GM23248 (cell line): ENCODE measurements at regions not wholly inside any gene's neighbourhood (a gene's known extent, or its start where the extent isn't known, plus 50 kb on each side); places are given as distances from the start of the nearest gene placed in this dataset. TPM values are rescaled to one million over a fixed set of nuclear protein-coding genes. Genes with fewer than 3 reads are reported as not detected.

Source experiments
- DNase-seq: peaks from one replicate; pipeline ENCODE4 v3.0.0-alpha.2; 2015
- H2AFZ ChIP-seq: fragments of 200-600 bp; sonication (generic); 2 replicates; pipeline ENCODE4 v1.6.1; 2016; ENCODE audit warnings: antibody characterized with exemption
- H3F3A ChIP-seq: fragments of 200-600 bp; sonication (generic); 2 replicates; pipeline ENCODE4 v1.6.1; 2016; ENCODE audit warnings: mild to moderate bottlenecking, antibody characterized with exemption, mixed run types; ENCODE audit not compliant: insufficient read depth
- H3K27ac ChIP-seq: fragments of 200-600 bp; sonication (generic); 2 replicates; pipeline ENCODE4 v1.5.1; 2016; ENCODE audit warnings: mild to moderate bottlenecking
- H3K27me3 ChIP-seq: fragments of 200-600 bp; sonication (generic); replicated peaks from 2 replicates; pipeline ENCODE4 v1.6.1; 2016; ENCODE audit warnings: mild to moderate bottlenecking; ENCODE audit not compliant: insufficient read depth
- H3K36me3 ChIP-seq: fragments of 200-600 bp; sonication (generic); 2 replicates; pipeline ENCODE4 v1.6.1; 2016; ENCODE audit warnings: low read depth, mild to moderate bottlenecking
- H3K4me1 ChIP-seq: fragments of 200-600 bp; sonication (generic); 2 replicates; pipeline ENCODE4 v1.6.1; 2016; ENCODE audit warnings: mild to moderate bottlenecking; ENCODE audit not compliant: insufficient read depth
- H3K4me2 ChIP-seq: fragments of 200-600 bp; sonication (generic); one replicate; pipeline ENCODE4 v1.6.1; 2016; ENCODE audit warnings: mild to moderate bottlenecking; ENCODE audit not compliant: unreplicated experiment
- H3K4me3 ChIP-seq: fragments of 200-600 bp; sonication (generic); 2 replicates; pipeline ENCODE4 v1.5.1; 2016; ENCODE audit warnings: mild to moderate bottlenecking
- H3K79me2 ChIP-seq: fragments of 200-600 bp; sonication (generic); 2 replicates; pipeline ENCODE4 v1.6.1; 2016; ENCODE audit warnings: mild to moderate bottlenecking; ENCODE audit not compliant: insufficient read depth
- H3K9ac ChIP-seq: fragments of 200-600 bp; sonication (generic); 2 replicates; pipeline ENCODE4 v1.6.1; 2016; ENCODE audit warnings: mild to moderate bottlenecking
- H3K9me2 ChIP-seq: fragments of 200-600 bp; sonication (generic); 2 replicates; pipeline ENCODE4 v1.6.1; 2016; ENCODE audit warnings: mixed run types, mild to moderate bottlenecking, moderate library complexity; ENCODE audit not compliant: insufficient read depth
- H3K9me3 ChIP-seq: fragments of 200-600 bp; sonication (generic); one replicate; pipeline ENCODE4 v1.6.1; 2017; ENCODE audit warnings: low read depth
- H4K20me1 ChIP-seq: fragments of 200-600 bp; sonication (generic); 2 replicates; pipeline ENCODE4 v1.6.0; 2016; ENCODE audit not compliant: insufficient read depth
- EZH2 ChIP-seq: fragments of 200-600 bp; sonication (generic); IDR thresholded peaks from 2 replicates; pipeline ENCODE4 v1.6.1; 2018; ENCODE audit warnings: antibody characterized with exemption, mild to moderate bottlenecking; ENCODE audit not compliant: insufficient read depth, poor library complexity, severe bottlenecking
- EZH2phosphoT487 ChIP-seq: fragments of 200-600 bp; sonication (generic); IDR thresholded peaks from 2 replicates; pipeline ENCODE4 v1.6.1; 2018; ENCODE audit warnings: antibody characterized with exemption, moderate library complexity, mild to moderate bottlenecking, low read depth; ENCODE audit not compliant: insufficient read depth
- WGBS, 2 experiments: methylation state at CpG; one replicate each; pipeline ENCODE4 v1.1.6; 2015 to 2017; ENCODE audit warnings: low lambda C conversion rate in 2 of 2, low coverage in 1 of 2; ENCODE audit errors: missing lambda C conversion rate in 2 of 2; 5-methylcytosine and 5-hydroxymethylcytosine counted together
- in situ Hi-C: fragments of 300-500 bp; cut with MboI; formaldehyde crosslinking; loops from 2 replicates; pipeline ENCODE4 v1.15.0; 2020
- small RNA-seq: library from RNA; depleted of rRNA; stranded (forward); fragments of <200 nt; gene quantifications from one replicate; pipeline ENCODE3, GENCODE V24; 2014; ENCODE audit warnings: low read depth, low replicate concordance

DNA sequence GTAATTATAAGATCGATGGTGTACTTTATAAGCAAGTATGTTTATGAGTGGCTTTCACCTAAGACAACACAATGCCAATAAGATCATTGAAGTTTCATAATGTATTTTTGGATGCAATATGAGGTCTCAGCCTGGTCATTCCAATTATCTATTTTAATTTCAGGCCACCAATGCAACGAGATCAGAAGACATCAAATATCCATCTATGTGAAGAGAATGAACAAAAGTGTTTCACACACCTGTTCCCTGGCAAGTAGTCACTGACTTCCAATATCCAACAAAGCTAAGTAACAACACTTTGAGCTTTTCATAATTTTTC is 53.6 kb upstream of the TMCO5A start:
- Histone ChIP-seq H3K9me2 (no peaks in the 10 kb centered on the region), H3K27ac (no peak overlapping the region), H3K4me3 (no peak overlapping the region), H3K27me3 (no peaks in the 10 kb centered on the region), H3K4me2 (no peak overlapping the region), H3K4me1 (peaks cover 36% of the 10 kb centered on the region), H3K9ac (no peak overlapping the region), H4K20me1 (no peaks in the 10 kb centered on the region), H3K36me3 (no peaks in the 10 kb centered on the region), H3K79me2 (no peaks in the 10 kb centered on the region), H3K9me3 (no peaks in the 10 kb centered on the region), H3F3A (peaks cover 9% of the 10 kb centered on the region), H2AFZ (no peak overlapping the region)
- in situ Hi-C loops, result loop anchor here (25.0 kb wide), 2 partner anchors 743 to 1368 kb away; no protein-coding TSS in a partner anchor
- WGBS, 2 experiments, result 6 to 10% methylated on average over 2 of the region's 2 CpGs
- TF ChIP-seq EZH2phosphoT487 (no peak), EZH2 (no peak)
- no peak for DNase-seq

DNA sequence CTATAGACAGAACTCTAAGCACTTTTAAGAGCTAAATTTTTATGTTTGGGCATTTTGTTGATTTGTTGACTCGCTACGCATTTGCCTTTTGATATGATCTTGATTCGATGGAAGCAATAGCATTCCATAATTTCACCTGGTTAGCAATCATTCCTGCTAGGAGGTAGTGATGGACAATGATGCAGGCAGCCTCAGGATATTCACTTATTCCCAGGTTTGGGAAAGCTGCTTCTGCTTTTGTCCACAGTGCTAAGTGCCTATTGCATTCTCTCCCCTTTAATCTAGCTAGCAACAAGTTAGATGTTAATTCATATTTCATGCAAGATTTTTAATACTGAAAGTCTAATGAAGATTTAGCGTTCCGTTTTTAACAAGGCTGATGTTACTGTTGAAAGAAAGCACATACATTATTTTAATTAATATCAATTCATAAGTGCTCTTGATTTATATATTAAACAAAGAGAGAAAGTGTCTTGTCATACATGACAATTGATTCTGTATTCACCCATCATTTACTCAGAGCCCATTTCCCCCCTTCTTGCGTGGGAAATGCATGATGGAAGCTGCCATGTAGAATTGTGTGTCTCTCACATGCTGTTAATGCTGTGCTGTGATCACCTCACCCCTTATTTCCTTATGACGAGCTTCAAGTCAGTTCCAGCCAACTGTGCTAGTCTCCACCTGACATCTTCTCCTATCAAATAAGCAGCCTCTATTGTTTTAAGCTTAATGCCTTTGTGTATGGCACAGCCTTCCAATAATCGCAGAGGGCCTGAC is 53.0 kb upstream of the TMCO5A start:
- Histone ChIP-seq H3K4me2 (no peak overlapping the region), H3K36me3 (no peaks in the 10 kb centered on the region), H3K27me3 (no peaks in the 10 kb centered on the region), H3K79me2 (no peaks in the 10 kb centered on the region), H3K4me1 (peaks cover 36% of the 10 kb centered on the region), H3K9me2 (no peaks in the 10 kb centered on the region), H3K27ac (no peak overlapping the region), H3K9ac (no peak overlapping the region), H4K20me1 (no peaks in the 10 kb centered on the region), H3K4me3 (no peak overlapping the region), H2AFZ (no peak overlapping the region), H3K9me3 (no peaks in the 10 kb centered on the region), H3F3A (peaks cover 9% of the 10 kb centered on the region)
- 67 to 69% methylated on average over 8 of the region's 8 CpGs for WGBS, 2 experiments
- DNase-seq, result no peak
- TF ChIP-seq EZH2phosphoT487, result no peak
- TF ChIP-seq EZH2, result no peak
- in situ Hi-C loops, result loop anchor here (25.0 kb wide), 2 partner anchors 744 to 1369 kb away; no protein-coding TSS in a partner anchor

DNA sequence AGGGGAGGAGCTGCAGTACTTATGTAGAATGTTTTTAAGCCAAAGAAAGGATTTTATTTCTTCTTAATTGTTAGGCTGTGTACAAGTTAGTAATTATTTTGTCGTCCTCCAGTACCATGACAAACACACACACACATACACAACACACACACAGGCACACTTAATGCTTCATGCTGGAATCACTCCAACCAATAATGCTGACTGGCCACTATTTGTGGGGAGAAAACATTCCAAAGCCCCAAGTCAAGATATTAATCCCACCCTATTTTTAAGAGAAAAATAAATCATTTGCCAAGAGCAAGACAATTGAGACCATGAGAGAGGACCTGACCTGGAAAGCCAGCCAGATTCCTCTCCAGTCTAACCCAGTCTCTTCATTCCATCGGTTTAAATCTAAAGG is 51.8 kb upstream of the TMCO5A start:
- no peak overlapping the region for H2AFZ ChIP-seq
- no peaks in the 10 kb centered on the region for H3K9me3 ChIP-seq
- peaks cover 27% of the 10 kb centered on the region for H3K4me1 ChIP-seq
- H3F3A ChIP-seq, result peaks cover 7% of the 10 kb centered on the region
- H3K27me3 ChIP-seq, result no peaks in the 10 kb centered on the region
- H3K27ac ChIP-seq, result no peak overlapping the region
- H3K9me2 ChIP-seq, result no peaks in the 10 kb centered on the region
- TF ChIP-seq EZH2phosphoT487 (no peak), EZH2 (no peak)
- DNase-seq, result no peak
- no peaks in the 10 kb centered on the region for H3K36me3 ChIP-seq
- H3K79me2 ChIP-seq, result no peaks in the 10 kb centered on the region
- no peak overlapping the region for H3K4me3 ChIP-seq
- H3K9ac ChIP-seq, result no peak overlapping the region
- 57 to 65% methylated on average over 2 of the region's 2 CpGs for WGBS, 2 experiments
- H4K20me1 ChIP-seq, result no peaks in the 10 kb centered on the region
- no peak overlapping the region for H3K4me2 ChIP-seq
- in situ Hi-C loops, result loop anchor here (25.0 kb wide), 2 partner anchors 745 to 1370 kb away; no protein-coding TSS in a partner anchor

Small RNA genes in the stretch of these regions (small RNA-seq; reads per million reads assigned to genes)
- gene RF00017, result not detected
